ENCODE measurements at regions not wholly inside any gene's neighbourhood (a gene's known extent, or its start where the extent isn't known, plus 50 kb on each side); places are given as distances from the start of the nearest gene placed in this dataset.

GRCh38 chr14:56025191-56025590 lies 93.0 kb upstream of the PELI2 start:
- no peak overlapping the region for H3K27ac Mint-ChIP-seq (ENCODE audit: unreplicated experiment)
- peaks cover 1% of the 10 kb centered on the region for H3K27me3 Mint-ChIP-seq (ENCODE audit: unreplicated experiment)
- H3K4me1 Mint-ChIP-seq (ENCODE audit: unreplicated experiment), result no peaks in the 10 kb centered on the region
- H3K36me3 Mint-ChIP-seq (ENCODE audit: low read depth, unreplicated experiment), result no peaks in the 10 kb centered on the region
- no peak for TF ChIP-seq CTCF (IDR thresholded peaks at IDR 0.05; ENCODE audit: unreplicated experiment)
- no peak overlapping the region for H3K4me3 Mint-ChIP-seq (ENCODE audit: unreplicated experiment)
- no peak for DNase-seq (ENCODE audit: low spot score)
- H3K9me3 Mint-ChIP-seq (ENCODE audit: unreplicated experiment), result no peaks in the 10 kb centered on the region

GRCh38 chr14:56026506-56026905 lies 91.7 kb upstream of the PELI2 start:
- H3K27ac Mint-ChIP-seq (ENCODE audit: unreplicated experiment), result no peak overlapping the region
- TF ChIP-seq CTCF (IDR thresholded peaks at IDR 0.05; ENCODE audit: unreplicated experiment), result no peak
- H3K4me3 Mint-ChIP-seq (ENCODE audit: unreplicated experiment), result no peak overlapping the region
- no peak for DNase-seq (ENCODE audit: low spot score)
- H3K27me3 Mint-ChIP-seq (ENCODE audit: unreplicated experiment), result no peaks in the 10 kb centered on the region
- no peaks in the 10 kb centered on the region for H3K36me3 Mint-ChIP-seq (ENCODE audit: low read depth, unreplicated experiment)
- H3K4me1 Mint-ChIP-seq (ENCODE audit: unreplicated experiment), result no peaks in the 10 kb centered on the region
- H3K9me3 Mint-ChIP-seq (ENCODE audit: unreplicated experiment), result no peaks in the 10 kb centered on the region

- H3K4me3 Mint-ChIP-seq (ENCODE audit: unreplicated experiment), result no peak overlapping the region
- H3K36me3 Mint-ChIP-seq (ENCODE audit: low read depth, unreplicated experiment), result no peaks in the 10 kb centered on the region
- DNase-seq (ENCODE audit: low spot score), result no peak
- no peaks in the 10 kb centered on the region for H3K4me1 Mint-ChIP-seq (ENCODE audit: unreplicated experiment)
- TF ChIP-seq CTCF (IDR thresholded peaks at IDR 0.05; ENCODE audit: unreplicated experiment), result no peak
- H3K9me3 Mint-ChIP-seq (ENCODE audit: unreplicated experiment), result no peaks in the 10 kb centered on the region
- no peaks in the 10 kb centered on the region for H3K27me3 Mint-ChIP-seq (ENCODE audit: unreplicated experiment)
- no peak overlapping the region for H3K27ac Mint-ChIP-seq (ENCODE audit: unreplicated experiment)
Measured at GRCh38 chr14:56027421-56027820, 90.8 kb upstream of the PELI2 start.

GRCh38 chr14:56027916-56028712 lies 90.1 kb upstream of the PELI2 start:
- DNase-seq (ENCODE audit: low spot score), result no peak
- Mint-ChIP-seq H3K4me3 (ENCODE audit: unreplicated experiment) (no peak overlapping the region), H3K9me3 (ENCODE audit: unreplicated experiment) (no peaks in the 10 kb centered on the region), H3K36me3 (ENCODE audit: low read depth, unreplicated experiment) (no peaks in the 10 kb centered on the region), H3K27me3 (ENCODE audit: unreplicated experiment) (no peaks in the 10 kb centered on the region), H3K27ac (ENCODE audit: unreplicated experiment) (no peak overlapping the region), H3K4me1 (ENCODE audit: unreplicated experiment) (no peaks in the 10 kb centered on the region)
- TF ChIP-seq CTCF (IDR thresholded peaks at IDR 0.05; ENCODE audit: unreplicated experiment), result no peak

- no peaks in the 10 kb centered on the region for H3K36me3 Mint-ChIP-seq (ENCODE audit: low read depth, unreplicated experiment)
- no peak overlapping the region for H3K4me3 Mint-ChIP-seq (ENCODE audit: unreplicated experiment)
- TF ChIP-seq CTCF (IDR thresholded peaks at IDR 0.05; ENCODE audit: unreplicated experiment), result no peak
- no peak for DNase-seq (ENCODE audit: low spot score)
- H3K27ac Mint-ChIP-seq (ENCODE audit: unreplicated experiment), result no peak overlapping the region
- H3K4me1 Mint-ChIP-seq (ENCODE audit: unreplicated experiment), result no peaks in the 10 kb centered on the region
- no peaks in the 10 kb centered on the region for H3K27me3 Mint-ChIP-seq (ENCODE audit: unreplicated experiment)
- H3K9me3 Mint-ChIP-seq (ENCODE audit: unreplicated experiment), result no peaks in the 10 kb centered on the region
Measured at GRCh38 chr14:56036353-56036752, 81.9 kb upstream of the PELI2 start.
